Smooth muscle cell of the brain vasculature (primary cell): ENCODE measurements at regions not wholly inside any gene's neighbourhood (a gene's known extent, or its start where the extent isn't known, plus 50 kb on each side); places are given as distances from the start of the nearest gene placed in this dataset.

Experiments
- DNase-seq: peaks from one replicate; pipeline ENCODE4 v3.0.0-alpha.2; 2012; ENCODE audit warnings: low read depth, low spot score

GRCh38 chr7:155213955-155214740 is 83.5 kb upstream of the INSIG1 start:
- no peak for DNase-seq

DNA sequence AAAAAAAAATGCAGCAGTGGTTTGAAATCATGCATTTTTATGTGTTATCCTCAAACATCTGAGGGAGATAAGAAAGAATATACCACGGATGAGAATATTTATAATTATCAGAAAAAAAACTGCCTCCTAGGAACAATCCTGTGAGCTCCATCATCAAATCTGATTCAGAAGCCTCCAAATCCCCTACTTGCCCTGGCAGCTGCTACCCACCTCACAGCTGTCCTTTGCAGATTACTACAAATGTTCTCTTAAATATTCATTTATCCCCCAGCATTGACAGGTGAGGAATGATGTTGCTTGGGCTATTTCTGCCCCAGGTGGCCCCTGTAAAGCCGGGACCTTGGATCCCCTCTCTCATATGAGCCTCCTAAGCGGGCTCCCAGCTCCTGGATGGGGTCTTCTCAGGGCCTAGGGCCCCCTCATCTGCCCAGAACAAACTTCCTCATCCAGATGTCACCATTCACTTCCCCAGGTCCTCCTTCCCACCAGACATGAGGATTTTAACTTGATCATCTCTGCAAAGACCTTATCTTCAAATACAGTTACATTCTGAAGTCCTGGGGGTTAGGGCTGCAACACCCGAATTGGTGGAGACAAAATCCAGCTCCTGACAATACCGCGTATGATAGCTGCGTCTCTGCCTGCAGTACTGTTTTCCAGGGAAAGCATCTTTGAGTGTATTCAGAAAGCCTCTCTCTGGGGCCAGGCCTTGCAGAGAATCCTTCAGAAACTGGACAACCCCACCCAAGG is 81.9 kb upstream of the INSIG1 start:
- no peak for DNase-seq

DNA sequence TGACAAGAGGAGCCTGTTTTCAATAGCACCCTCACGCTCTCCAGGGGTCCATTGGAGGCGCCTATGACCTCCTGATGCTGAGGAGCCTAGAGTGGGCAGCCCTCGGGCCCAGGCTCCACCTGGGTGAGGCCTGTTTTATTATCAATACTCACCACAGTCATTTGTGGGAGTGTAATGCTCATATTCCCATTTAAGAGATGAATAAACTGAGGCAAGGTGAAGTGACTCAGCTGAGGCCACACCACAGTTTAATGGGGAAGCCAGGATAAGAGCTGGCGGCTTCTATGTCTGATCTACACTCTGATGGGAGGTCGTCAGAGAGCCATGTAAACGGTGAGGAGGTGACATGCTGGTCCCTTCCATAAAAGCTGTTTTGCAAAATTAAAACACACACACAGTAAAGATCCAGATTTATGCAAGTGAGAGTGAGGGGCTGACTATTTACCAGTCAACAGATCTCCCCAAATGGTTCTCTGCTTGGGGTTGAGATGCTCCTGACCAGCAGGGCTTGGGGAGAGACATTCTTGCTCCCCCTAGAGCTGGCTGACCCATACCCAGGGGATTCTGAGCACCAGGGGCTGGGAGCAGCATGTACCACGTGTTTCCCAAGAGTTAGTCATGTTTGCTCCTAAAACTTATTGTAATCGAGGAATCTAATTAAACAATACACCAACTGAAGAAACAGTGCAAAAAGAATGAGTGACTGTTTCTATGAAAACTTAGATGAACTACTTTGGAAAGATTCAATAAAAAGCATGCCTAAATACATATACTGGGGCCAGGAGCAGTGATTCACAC is 81.0 kb upstream of the INSIG1 start:
- no peak for DNase-seq

DNA sequence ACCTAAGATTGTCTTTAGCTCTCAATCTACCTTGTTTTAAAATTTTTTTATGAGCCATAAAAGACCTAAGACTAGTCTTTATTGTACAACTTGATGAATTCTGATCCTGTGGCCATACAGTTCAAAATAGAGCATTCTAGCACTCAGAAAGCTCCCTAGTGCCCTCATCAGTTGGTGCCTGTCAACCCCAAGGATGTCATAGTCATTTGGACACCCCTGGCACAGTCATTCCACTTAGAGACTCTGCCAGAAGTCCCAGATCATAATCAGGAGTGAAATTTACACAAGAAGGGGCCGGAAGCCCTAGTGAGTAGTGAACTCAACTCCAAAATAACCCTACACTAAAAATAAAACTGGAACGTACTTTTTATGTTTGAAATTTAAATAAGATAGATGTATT is 80.0 kb upstream of the INSIG1 start:
- DNase-seq, result no peak

DNA sequence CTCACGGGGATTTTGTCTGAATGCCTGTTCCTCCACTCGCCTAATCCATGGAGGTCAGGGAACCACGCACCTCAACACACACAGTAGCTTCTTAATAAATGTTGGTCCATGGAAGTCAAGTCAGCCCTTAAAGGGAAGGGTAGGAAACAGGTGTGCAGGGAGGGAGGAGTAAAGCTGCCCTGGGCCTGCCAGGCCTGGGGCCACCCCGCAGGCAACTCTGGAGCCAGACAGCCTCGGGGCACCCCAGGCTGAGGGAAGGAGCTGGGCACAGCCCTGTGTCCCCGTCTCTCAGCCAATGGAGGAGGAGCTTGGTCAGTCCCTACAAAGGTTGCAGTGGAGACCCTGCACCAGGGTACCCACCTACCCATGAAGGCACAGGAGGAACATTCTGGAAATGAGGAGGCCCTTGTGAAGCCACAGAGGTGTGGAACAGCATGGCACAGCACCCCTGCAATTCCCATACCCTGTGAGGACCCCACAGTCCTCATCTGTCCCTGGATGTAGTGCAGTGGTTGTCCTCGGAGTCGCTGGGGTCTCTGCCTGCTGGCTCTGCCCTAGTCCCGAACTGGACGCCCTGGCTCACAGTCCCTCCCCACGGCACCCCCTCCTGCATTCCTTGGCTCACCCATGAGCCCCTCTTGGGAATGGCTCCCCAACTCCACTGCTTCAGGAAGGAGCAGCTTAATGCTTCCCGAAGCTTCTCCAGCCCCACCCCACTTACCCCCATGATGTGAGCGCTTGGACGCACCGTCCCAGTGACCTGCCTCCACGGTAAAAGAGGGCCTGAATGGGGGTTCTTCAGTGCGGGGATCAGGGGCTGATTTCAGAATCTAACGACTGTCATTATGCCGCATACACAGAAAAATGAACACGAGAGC is 79.2 kb upstream of the INSIG1 start:
- no peak for DNase-seq

GRCh38 chr7:155219154-155219531 is 78.5 kb upstream of the INSIG1 start:
- no peak for DNase-seq

GRCh38 chr7:155219947-155220769 is 77.5 kb upstream of the INSIG1 start:
- no peak for DNase-seq

GRCh38 chr7:155220903-155221302 is 76.8 kb upstream of the INSIG1 start:
- DNase-seq, result no peak

- DNase-seq, result no peak
Measured at GRCh38 chr7:155221547-155221946, 76.1 kb upstream of the INSIG1 start.

- DNase-seq, result no peak
Measured at GRCh38 chr7:155222061-155222460, 75.6 kb upstream of the INSIG1 start.

DNA sequence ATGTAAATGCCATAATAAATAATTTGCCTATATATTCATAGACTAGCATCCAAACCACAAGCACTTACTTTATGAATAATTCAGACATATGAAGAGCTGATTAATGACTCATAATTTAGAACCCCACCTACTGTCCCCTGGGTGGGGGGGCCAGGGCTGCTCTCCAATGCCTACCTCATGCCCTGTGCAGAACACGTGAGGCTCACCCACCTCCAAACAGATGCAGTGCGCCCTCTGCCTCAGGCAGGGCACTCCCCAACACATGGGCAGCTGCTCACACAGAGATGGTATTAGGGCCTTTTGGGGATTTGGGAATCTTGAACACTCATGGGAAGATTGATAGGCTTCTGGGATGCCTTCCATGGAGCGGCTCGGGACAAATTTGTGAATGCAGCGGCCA is 75.1 kb upstream of the INSIG1 start:
- no peak for DNase-seq

DNA sequence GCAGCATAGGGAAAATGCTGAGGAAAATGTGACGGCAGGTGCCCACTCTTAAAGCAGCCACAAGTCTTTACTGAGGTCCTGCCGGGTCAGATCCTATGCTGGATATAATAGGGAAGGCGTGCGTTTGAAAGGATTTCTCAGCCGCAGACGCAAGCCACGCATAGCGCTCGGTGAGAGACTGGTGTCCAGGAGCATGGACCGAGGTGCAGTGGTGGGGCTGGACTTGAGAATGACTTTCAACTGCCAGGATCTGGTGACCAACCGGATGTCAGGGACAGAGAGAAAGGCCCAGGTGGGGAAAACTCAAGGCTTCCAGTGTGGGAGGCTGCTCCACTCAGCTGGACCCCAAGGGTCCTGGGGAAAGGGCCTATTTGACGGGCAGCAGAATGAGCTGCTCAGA is 74.7 kb upstream of the INSIG1 start:
- no peak for DNase-seq

DNA sequence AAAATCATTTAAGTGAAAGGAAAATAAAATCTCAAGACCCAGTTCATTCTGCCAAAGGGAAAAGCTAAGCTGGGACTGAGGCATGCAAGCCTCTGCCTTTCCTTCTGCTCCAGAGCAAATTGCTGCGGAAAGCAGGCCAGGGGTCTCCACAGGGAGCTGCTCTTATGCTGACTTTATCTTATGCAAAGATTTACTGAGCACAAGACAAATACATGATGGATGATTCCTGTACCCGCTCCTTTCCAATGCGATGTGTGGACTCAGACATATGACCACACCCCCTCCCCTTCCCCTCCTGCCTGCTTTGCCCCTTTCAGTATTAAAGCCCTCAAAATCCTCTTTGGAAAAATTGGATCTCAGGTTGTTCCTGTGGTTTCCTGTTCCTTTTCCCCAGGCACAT is 74.2 kb upstream of the INSIG1 start:
- no peak for DNase-seq

DNA sequence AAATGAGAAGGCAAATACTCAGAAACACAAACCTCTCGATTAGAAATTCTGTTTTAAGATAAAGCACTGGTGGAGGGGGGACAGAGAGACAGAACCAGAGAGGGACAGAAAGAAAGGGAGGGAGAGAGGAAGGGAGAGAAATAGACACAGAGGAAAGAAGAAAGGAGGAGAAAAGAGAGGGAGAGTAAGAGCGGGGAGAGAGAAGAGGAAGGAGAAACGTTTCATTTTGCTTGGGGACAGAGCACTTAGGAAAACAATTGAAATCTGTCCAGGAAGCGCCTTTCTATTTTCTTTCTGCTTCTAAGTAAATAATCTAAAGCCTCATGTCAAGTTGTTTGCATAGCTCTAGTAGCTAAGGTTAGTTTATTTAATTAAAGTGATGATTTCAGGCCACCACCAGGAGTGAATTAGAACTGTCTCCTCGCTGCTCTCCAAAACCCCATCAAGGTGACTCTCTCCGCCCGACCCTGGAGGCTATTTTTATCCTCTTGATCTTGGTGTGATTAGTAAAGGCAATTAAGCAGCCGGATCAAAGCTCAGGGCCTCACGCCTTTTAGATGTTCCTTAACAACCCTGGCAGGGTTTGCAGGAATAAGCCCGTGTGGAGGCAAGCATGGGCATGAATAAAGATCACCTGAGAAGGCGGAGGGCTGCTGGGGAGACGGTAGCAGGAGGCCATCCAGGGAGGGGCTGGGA is 73.4 kb upstream of the INSIG1 start:
- no peak for DNase-seq

DNA sequence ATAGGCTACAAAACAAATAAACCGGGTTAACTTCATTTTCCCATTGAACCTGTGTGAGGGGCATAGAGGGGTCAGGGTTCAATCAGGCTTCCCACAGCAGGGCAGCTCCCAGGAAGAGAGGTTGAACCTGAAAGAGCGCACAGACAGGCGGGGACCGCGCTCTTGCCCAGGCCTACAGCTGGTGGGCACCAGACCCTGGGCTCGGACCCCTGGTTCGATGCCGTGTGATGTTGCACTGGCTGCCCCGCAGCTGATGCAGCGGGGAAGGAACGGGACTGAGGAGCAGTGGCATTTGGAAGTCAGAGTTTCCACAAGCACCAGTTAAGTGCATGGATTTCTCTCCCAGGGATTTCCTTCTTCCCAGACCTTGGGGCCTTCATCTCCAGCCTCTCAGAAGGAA is 72.6 kb upstream of the INSIG1 start:
- no peak for DNase-seq

- DNase-seq, result no peak
Measured at GRCh38 chr7:155225516-155225915, 72.2 kb upstream of the INSIG1 start.

GRCh38 chr7:155226261-155227003 is 71.2 kb upstream of the INSIG1 start:
- no peak for DNase-seq

DNA sequence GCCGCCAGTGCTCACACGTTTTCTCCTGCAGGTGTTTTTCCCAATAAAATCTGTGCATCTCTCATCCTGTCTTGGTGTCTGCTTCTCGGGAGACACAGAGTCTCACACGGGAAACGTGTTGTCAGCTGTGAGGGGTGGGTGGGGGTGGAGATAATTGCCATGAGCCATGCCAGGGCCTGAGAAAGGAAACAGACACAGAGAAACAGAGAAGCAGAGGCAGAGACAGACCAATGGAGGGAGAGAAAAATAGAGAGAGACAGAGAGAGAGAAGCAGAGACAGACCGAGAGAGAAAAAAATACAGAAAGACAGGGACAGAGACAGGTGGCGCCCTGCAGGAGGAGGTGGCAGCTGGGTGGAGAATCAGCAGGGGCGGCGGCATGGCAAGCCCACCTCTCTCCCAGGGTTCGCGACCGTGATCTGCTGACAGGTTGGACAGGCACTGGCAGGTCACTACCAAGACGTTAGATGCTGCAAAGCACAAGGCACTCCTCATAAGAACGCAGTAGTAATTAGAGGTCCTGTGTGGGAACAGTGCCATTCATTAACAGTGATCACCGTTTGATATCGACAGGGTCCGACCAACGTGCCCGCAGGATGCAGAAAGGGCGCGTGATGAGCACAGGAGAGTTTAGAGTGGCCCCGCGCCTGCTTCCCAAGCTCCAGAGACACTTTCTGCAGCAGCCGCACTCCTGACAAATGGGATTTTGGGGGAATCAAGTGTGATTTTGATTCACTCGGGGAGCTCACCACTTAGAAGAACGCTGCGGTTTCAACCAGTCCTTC is 70.5 kb upstream of the INSIG1 start:
- DNase-seq, result no peak
